GM12891 (cell line): ENCODE measurements at regions not wholly inside any gene's neighbourhood (a gene's known extent, or its start where the extent isn't known, plus 50 kb on each side); places are given as distances from the start of the nearest gene placed in this dataset.

Experiments used
- POLR2A ChIP-seq: IDR thresholded peaks from 2 replicates; pipeline ENCODE4 v1.6.1; 2011; ENCODE audit warnings: low read depth, low read length, control low read depth
- POLR2AphosphoS5 ChIP-seq: IDR thresholded peaks from 2 replicates; pipeline ENCODE4 v1.6.1; 2011; ENCODE audit warnings: low read depth, low read length, control low read depth
- SPI1 ChIP-seq: IDR thresholded peaks from 2 replicates; pipeline ENCODE4 v1.6.1; 2011; ENCODE audit warnings: low read depth, low read length, control low read depth
- TAF1 ChIP-seq: IDR thresholded peaks from 2 replicates; pipeline ENCODE4 v1.6.1; 2011; ENCODE audit warnings: low read depth, low read length, control low read depth

DNA sequence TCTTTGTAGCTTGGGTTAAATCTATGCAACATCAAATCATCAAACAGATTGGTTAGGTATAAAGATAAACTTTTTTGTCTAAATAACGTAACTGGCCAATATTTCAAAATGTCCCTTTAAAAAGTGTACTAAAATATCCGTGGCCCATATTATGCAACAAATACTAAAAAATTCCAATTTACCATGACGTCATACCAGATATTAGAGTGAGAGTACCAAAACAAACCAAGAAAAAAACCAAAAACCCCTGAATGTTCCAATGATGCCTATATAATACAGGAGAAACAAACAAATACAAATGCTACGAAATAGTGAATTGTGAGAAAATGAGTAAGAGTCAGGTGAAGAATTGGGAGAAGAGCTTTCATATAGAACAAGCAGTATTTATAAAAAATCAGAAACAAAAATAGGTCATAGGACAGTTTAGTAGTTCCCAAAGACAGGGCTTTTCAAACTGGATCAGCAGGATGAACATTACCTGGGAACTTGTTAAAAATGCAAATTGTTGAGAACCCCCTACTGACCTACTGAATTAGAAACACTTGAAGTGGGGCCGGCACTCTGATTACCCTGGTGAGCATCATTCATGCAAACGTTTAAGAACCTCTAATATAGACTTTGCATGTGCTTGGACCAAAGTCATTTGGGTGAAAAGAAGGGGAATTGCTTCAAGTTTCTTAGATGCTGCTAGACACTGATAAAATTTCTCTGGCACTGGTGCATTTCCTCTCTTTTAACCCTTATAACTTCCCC, 753.7 kb downstream of the DSC3 start:
- TF ChIP-seq TAF1 (no peak), POLR2A (no peak), POLR2AphosphoS5 (no peak), SPI1 (no peak)
